H1 (cell line): ENCODE measurements at regions not wholly inside any gene's neighbourhood (a gene's known extent, or its start where the extent isn't known, plus 50 kb on each side); places are given as distances from the start of the nearest gene placed in this dataset.

Source experiments
- CTCF ChIA-PET: fragments of 300-600 bp; sonication (Branson Sonifier 250); formaldehyde crosslinking; loops from one replicate; lab custom pipeline; 2021; ENCODE audit not compliant: partially characterized antibody; lab: Charles Lee
- POLR2A ChIA-PET: fragments of 300-600 bp; sonication (Branson Sonifier 250); formaldehyde crosslinking; loops from one replicate; lab custom pipeline; 2021; ENCODE audit warnings: inconsistent platforms; ENCODE audit not compliant: partially characterized antibody; lab: Charles Lee
- DNase-seq, 2 experiments: peaks; one replicate each; pipeline versions ENCODE4 v3.0.0 to v3.0.0-alpha.2; 2010 to 2022; ENCODE audit warnings: low spot score in 2 of 2, low read depth in 1 of 2, mixed read lengths in 1 of 2
- FAIRE-seq: peaks from 2 replicates; lab custom pipeline; 2011; peaks lifted over from hg19 to GRCh38; lab: Jason Lieb, UNC
- H2AFZ ChIP-seq: 2 replicates; pipeline ENCODE4 v1.8.1; 2012; ENCODE audit warnings: low read length, inconsistent platforms
- H2AK5ac ChIP-seq: 2 replicates; pipeline ENCODE4 v1.6.1; 2013; ENCODE audit warnings: low read depth, low read length
- H2BK120ac ChIP-seq: replicated peaks from 2 replicates; pipeline ENCODE3; 2013; ENCODE audit warnings: low read depth, low read length, inconsistent platforms
- H2BK12ac ChIP-seq: 2 replicates; pipeline ENCODE4 v1.6.1; 2013; ENCODE audit warnings: low read depth, low read length
- H2BK15ac ChIP-seq: 2 replicates; pipeline ENCODE4 v1.6.1; 2013; ENCODE audit warnings: low read length
- H2BK20ac ChIP-seq: 2 replicates; pipeline ENCODE4 v1.6.1; 2013; ENCODE audit warnings: low read length
- H2BK5ac ChIP-seq: 2 replicates; pipeline ENCODE4 v1.6.1; 2013; ENCODE audit warnings: low read depth, low read length
- H3K14ac ChIP-seq: 2 replicates; pipeline ENCODE4 v1.6.1; 2013; ENCODE audit warnings: inconsistent platforms; ENCODE audit not compliant: insufficient read length
- H3K18ac ChIP-seq: 2 replicates; pipeline ENCODE4 v1.6.1; 2013; ENCODE audit warnings: low read length; ENCODE audit errors: extremely low read depth
- H3K23ac ChIP-seq: 2 replicates; pipeline ENCODE4 v1.6.1; 2013; ENCODE audit warnings: inconsistent platforms; ENCODE audit not compliant: insufficient read length
- H3K23me2 ChIP-seq: 2 replicates; pipeline ENCODE4 v1.6.1; 2013; ENCODE audit warnings: low read depth, low read length
- H3K27ac ChIP-seq: 2 replicates; pipeline ENCODE4 v1.6.1; 2011; ENCODE audit warnings: low read depth, low read length, inconsistent platforms
- H3K27me3 ChIP-seq, 4 experiments: replicated peaks in 1 of 4; 1 replicate in 1 of 4; 2 replicates in 3 of 4; pipeline versions ENCODE4 v1.6.1 to v1.8.1; 2011 to 2013; ENCODE audit warnings: low read length in 3 of 4, mild to moderate bottlenecking in 3 of 4, inconsistent platforms in 2 of 4, mixed read lengths in 2 of 4, moderate library complexity in 1 of 4; ENCODE audit not compliant: control insufficient read depth in 3 of 4, insufficient read depth in 3 of 4; ENCODE audit errors: extremely low read depth in 1 of 4
- H3K36me3 ChIP-seq, 4 experiments: 2 replicates each; pipeline versions ENCODE4 v1.6.1 to v1.8.1; 2011 to 2013; ENCODE audit warnings: mild to moderate bottlenecking in 4 of 4, low read length in 3 of 4, moderate library complexity in 2 of 4, control low read depth in 1 of 4, inconsistent platforms in 1 of 4; ENCODE audit not compliant: insufficient read depth in 4 of 4, control insufficient read depth in 2 of 4
- H3K4ac ChIP-seq: replicated peaks from 2 replicates; pipeline ENCODE3; 2013; ENCODE audit warnings: low read length, low read depth, mixed read lengths, inconsistent platforms; ENCODE audit not compliant: insufficient read length
- H3K4me1 ChIP-seq, 4 experiments: replicated peaks in 1 of 4; 1 replicate in 1 of 4; 2 replicates in 3 of 4; pipeline versions ENCODE4 v1.6.1 to v1.8.1; 2011 to 2013; ENCODE audit warnings: low read length in 3 of 4, inconsistent platforms in 2 of 4, mixed read lengths in 1 of 4; ENCODE audit not compliant: insufficient read depth in 4 of 4, control insufficient read depth in 3 of 4
- H3K4me2 ChIP-seq, 2 experiments: 2 replicates each; pipeline versions ENCODE4 v1.6.1 to v1.8.1; 2011 to 2013; ENCODE audit warnings: low read depth in 2 of 2, low read length in 2 of 2, control low read depth in 1 of 2, inconsistent platforms in 1 of 2, mild to moderate bottlenecking in 1 of 2; ENCODE audit not compliant: insufficient read depth in 1 of 2
- H3K4me3 ChIP-seq, 4 experiments: fragments of 200-600, 300-600 bp in 1 of 4; sonication (generic), shearing (Covaris generic), sonication (Bioruptor Twin) in 1 of 4; 2 replicates each; pipeline versions ENCODE4 v1.5.1 to v1.8.1; 2011 to 2016; ENCODE audit warnings: low read length in 4 of 4, low read depth in 3 of 4, control low read depth in 2 of 4, inconsistent platforms in 2 of 4, mild to moderate bottlenecking in 2 of 4, mixed read lengths in 1 of 4, moderate library complexity in 1 of 4; ENCODE audit not compliant: insufficient read depth in 2 of 4; ENCODE audit errors: extremely low read depth in 1 of 4
- H3K56ac ChIP-seq: replicated peaks from 2 replicates; pipeline ENCODE3; 2013; ENCODE audit warnings: low read depth, mild to moderate bottlenecking, mixed read lengths, low read length, inconsistent platforms; ENCODE audit not compliant: insufficient read length
- H3K79me1 ChIP-seq: 2 replicates; pipeline ENCODE4 v1.6.1; 2013; ENCODE audit warnings: low read depth, low read length, control low read depth
- H3K79me2 ChIP-seq, 2 experiments: 2 replicates each; pipeline versions ENCODE4 v1.6.1 to v1.8.1; 2012 to 2013; ENCODE audit warnings: low read length in 2 of 2, mild to moderate bottlenecking in 2 of 2, inconsistent platforms in 1 of 2; ENCODE audit not compliant: insufficient read depth in 2 of 2, control insufficient read depth in 1 of 2
- H3K9ac ChIP-seq, 4 experiments: replicated peaks in 1 of 4; 1 replicate in 1 of 4; 2 replicates in 3 of 4; pipeline versions ENCODE4 v1.6.1 to v1.8.1; 2011 to 2013; ENCODE audit warnings: low read depth in 3 of 4, low read length in 3 of 4, control low read depth in 2 of 4, mild to moderate bottlenecking in 2 of 4, moderate library complexity in 2 of 4, inconsistent platforms in 1 of 4; ENCODE audit errors: extremely low read depth in 1 of 4
- H3K9me3 ChIP-seq, 2 experiments: 2 replicates each; pipeline versions ENCODE4 v1.6.1 to v1.8.1; 2012 to 2013; ENCODE audit warnings: mild to moderate bottlenecking in 2 of 2, moderate library complexity in 2 of 2, control low read depth in 1 of 2, inconsistent platforms in 1 of 2, low read depth in 1 of 2, low read length in 1 of 2, mixed read lengths in 1 of 2; ENCODE audit not compliant: insufficient read depth in 2 of 2
- H4K20me1 ChIP-seq, 2 experiments: replicated peaks in 1 of 2; 2 replicates each; pipeline versions ENCODE3 to v1.8.1; 2011 to 2013; ENCODE audit warnings: inconsistent platforms in 2 of 2, low read length in 2 of 2, mild to moderate bottlenecking in 1 of 2; ENCODE audit not compliant: insufficient read depth in 2 of 2, control insufficient read depth in 1 of 2
- H4K5ac ChIP-seq: 2 replicates; pipeline ENCODE4 v1.6.1; 2013; ENCODE audit warnings: low read length, low read depth, mixed read lengths, inconsistent platforms; ENCODE audit not compliant: insufficient read length
- H4K8ac ChIP-seq: 2 replicates; pipeline ENCODE4 v1.8.0; 2013; ENCODE audit warnings: mild to moderate bottlenecking, moderate library complexity, low read length, inconsistent platforms; ENCODE audit not compliant: insufficient read depth; ENCODE audit errors: extremely low read depth
- H4K91ac ChIP-seq: replicated peaks from 2 replicates; pipeline ENCODE3; 2013; ENCODE audit warnings: low read length, mixed read lengths, inconsistent platforms; ENCODE audit not compliant: insufficient read length
- SAP30 ChIP-seq: fragments of 300-600 bp; sonication (generic); IDR thresholded peaks from 2 replicates; pipeline ENCODE4 v1.7.1; 2012; ENCODE audit warnings: low read length, moderate library complexity, mild to moderate bottlenecking, inconsistent platforms; ENCODE audit not compliant: insufficient read depth, insufficient replicate concordance
- WGBS, 2 experiments: shearing (Covaris generic) in 1 of 2; methylation state at CpG; one replicate each; pipeline versions ENCODE4 v1.1.6 to v1.1.7; 2013 to 2015; ENCODE audit warnings: low lambda C conversion rate in 2 of 2, mixed read lengths in 2 of 2, inconsistent platforms in 1 of 2, low coverage in 1 of 2, missing lambda C conversion rate in 1 of 2; ENCODE audit not compliant: insufficient replicate concordance in 2 of 2, insufficient coverage in 1 of 2, insufficient read length in 1 of 2; ENCODE audit errors: extremely low coverage in 1 of 2, missing lambda C conversion rate in 1 of 2; 5-methylcytosine and 5-hydroxymethylcytosine counted together

DNA sequence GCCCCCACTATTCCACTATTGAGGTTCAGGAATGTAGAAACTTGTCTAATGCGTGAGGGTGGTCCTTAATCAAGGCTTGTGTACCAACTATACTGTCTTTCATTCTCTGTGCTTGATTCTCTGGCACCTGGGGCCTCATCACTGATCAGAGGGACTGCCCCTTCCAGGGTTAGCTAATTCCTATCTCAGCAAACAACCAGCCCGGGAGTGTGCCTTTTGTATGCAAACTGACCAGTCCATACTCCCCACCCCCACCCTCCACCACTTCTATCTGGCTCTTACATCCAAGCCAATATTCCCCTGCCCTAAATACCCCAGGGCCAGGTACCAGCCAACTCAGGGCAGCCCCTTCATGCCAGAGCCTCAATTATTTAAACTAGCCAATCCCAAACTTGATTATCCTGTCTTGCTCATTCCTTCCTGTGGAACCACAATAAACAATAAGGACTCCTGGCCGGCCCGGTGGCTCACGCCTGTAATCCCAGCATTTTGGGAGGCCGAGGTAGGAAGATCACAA is 59.3 kb downstream of the FTHL17 start:
- Histone ChIP-seq H2BK15ac (no peak overlapping the region), H3K36me3 (no peaks in the 10 kb centered on the region), H4K8ac (no peak overlapping the region), H3K27me3 (no peaks in the 10 kb centered on the region), H3K18ac (no peak overlapping the region), H3K23me2 (no peaks in the 10 kb centered on the region), H4K5ac (no peak overlapping the region), H3K4me2 (no peak overlapping the region), H3K56ac (no peak overlapping the region), H3K9me3 (no peaks in the 10 kb centered on the region), H3K4me3 (no peak overlapping the region), H4K91ac (no peak overlapping the region), H3K79me1 (no peaks in the 10 kb centered on the region), H3K79me2 (no peaks in the 10 kb centered on the region), H3K9ac (no peak overlapping the region), H3K23ac (no peak overlapping the region), H3K27ac (no peak overlapping the region), H2BK12ac (no peak overlapping the region), H2BK20ac (no peak overlapping the region), H2AK5ac (no peak overlapping the region), H4K20me1 (no peaks in the 10 kb centered on the region), H3K4ac (no peak overlapping the region), H2BK5ac (no peak overlapping the region), H3K14ac (no peak overlapping the region), H3K4me1 (0 out of 7 replicates have a peak, but pooled peaks cover 0 to 3% (median 0%) of the 10 kb centered on the region in 4 experiments), H2AFZ (no peak overlapping the region), H2BK120ac (no peak overlapping the region)
- ChIA-PET CTCF (interaction anchor here (0.7 to 1.1 kb wide), 2 partner anchors 26 to 173 kb away, joined by 4 to 5 read pairs; no protein-coding TSS in a partner anchor), POLR2A (interaction anchor here (0.7 kb wide), 1 partner anchor 299 kb away, joined by 4 read pairs; no protein-coding TSS in a partner anchor)
- peak; percentile 58 for FAIRE-seq
- 90% methylated on average over 5 of the region's 6 CpGs; no CpG with 5 or more reads in 1 of the 2 experiments for WGBS, 2 experiments
- TF ChIP-seq SAP30 = no peak
- DNase-seq = no peak
